WI38 (cell line): ENCODE measurements at regions not wholly inside any gene's neighbourhood (a gene's known extent, or its start where the extent isn't known, plus 50 kb on each side); places are given as distances from the start of the nearest gene placed in this dataset.

Experiments used
- H3K4me3 ChIP-seq: 2 replicates; pipeline ENCODE4 v1.5.1; 2011; ENCODE audit warnings: low read depth, mild to moderate bottlenecking, control low read depth, low read length
- CTCF ChIP-seq: IDR thresholded peaks from 2 replicates; pipeline ENCODE4 v1.5.1; 2012; ENCODE audit warnings: low read depth, mild to moderate bottlenecking, control low read depth, low read length

- H3K4me3 ChIP-seq = no peak overlapping the region
- no peak for TF ChIP-seq CTCF
These were observed 97.4 kb downstream of the KCNF1 start for GRCh38 chr2:11009176-11009575.

GRCh38 chr2:11009891-11010290 is 98.2 kb downstream of the KCNF1 start:
- no peak overlapping the region for H3K4me3 ChIP-seq
- no peak for TF ChIP-seq CTCF

- H3K4me3 ChIP-seq = no peak overlapping the region
- no peak for TF ChIP-seq CTCF
These were observed 99.6 kb downstream of the KCNF1 start for GRCh38 chr2:11011359-11011758.

- TF ChIP-seq CTCF = no peak
- H3K4me3 ChIP-seq = no peak overlapping the region
These were observed 100.5 kb downstream of the KCNF1 start for GRCh38 chr2:11012131-11012693.

- H3K4me3 ChIP-seq = no peak overlapping the region
- no peak for TF ChIP-seq CTCF
These were observed 101.5 kb downstream of the KCNF1 start for GRCh38 chr2:11013196-11013595.

- no peak for TF ChIP-seq CTCF
- H3K4me3 ChIP-seq = no peak overlapping the region
These were observed 102.3 kb downstream of the KCNF1 start for GRCh38 chr2:11014026-11014425.

GRCh38 chr2:11016735-11017388 is 105.1 kb downstream of the KCNF1 start:
- H3K4me3 ChIP-seq = no peak overlapping the region
- no peak for TF ChIP-seq CTCF
